Activated naive CD4-positive, alpha-beta T cell (primary cell): ENCODE measurements at regions not wholly inside any gene's neighbourhood (a gene's known extent, or its start where the extent isn't known, plus 50 kb on each side); places are given as distances from the start of the nearest gene placed in this dataset.
"Not testable (repeated sequence)": the region's sequence is repeated elsewhere in the genome, so short reads cannot be mapped to it uniquely, and the experiment has no call there.

Experiments
- DNase-seq, 4 experiments: peaks; one replicate each; lab custom pipeline; 2025; lab: John Stamatoyannopoulos, UW

GRCh38 chr11:119586181-119586580, 142.8 kb downstream of the NECTIN1 start:
- DNase-seq = no peak

- no peak for DNase-seq
Measured at GRCh38 chr11:119585043-119585781, 143.8 kb downstream of the NECTIN1 start.

- DNase-seq = no peak
Measured at GRCh38 chr11:119584193-119585042, 144.6 kb downstream of the NECTIN1 start.

GRCh38 chr11:119583585-119583984, 145.4 kb downstream of the NECTIN1 start:
- DNase-seq = no peak

- not testable (repeated sequence) for DNase-seq
Measured at GRCh38 chr11:119581396-119581795, 147.6 kb downstream of the NECTIN1 start.

- DNase-seq = no peak
Measured at GRCh38 chr11:119580751-119581150, 148.2 kb downstream of the NECTIN1 start.

GRCh38 chr11:119580081-119580480, 148.9 kb downstream of the NECTIN1 start:
- no peak for DNase-seq

- no peak for DNase-seq
Measured at GRCh38 chr11:119578521-119579191, 150.3 kb downstream of the NECTIN1 start.

GRCh38 chr11:119573858-119574257, 150.9 kb upstream of the THY1 start:
- no peak for DNase-seq

GRCh38 chr11:119572481-119573424, 149.8 kb upstream of the THY1 start:
- no peak for DNase-seq

GRCh38 chr11:119571311-119571710, 148.3 kb upstream of the THY1 start:
- DNase-seq = no peak

- no peak for DNase-seq
Measured at GRCh38 chr11:119567688-119568582, 145.0 kb upstream of the THY1 start.

- DNase-seq = no peak
Measured at GRCh38 chr11:119566319-119566718, 143.3 kb upstream of the THY1 start.

GRCh38 chr11:119565693-119566092, 142.7 kb upstream of the THY1 start:
- DNase-seq = not testable (repeated sequence)

GRCh38 chr11:119560961-119561360, 138.0 kb upstream of the THY1 start:
- DNase-seq = no peak

GRCh38 chr11:119560291-119560690, 137.3 kb upstream of the THY1 start:
- DNase-seq = no peak

GRCh38 chr11:119552106-119552485, 129.1 kb upstream of the THY1 start:
- no peak for DNase-seq

- DNase-seq = no peak
Measured at GRCh38 chr11:119551420-119552105, 128.6 kb upstream of the THY1 start.

GRCh38 chr11:119550053-119550752, 127.2 kb upstream of the THY1 start:
- no peak for DNase-seq
